ENCODE measurements at regions not wholly inside any gene's neighbourhood (a gene's known extent, or its start where the extent isn't known, plus 50 kb on each side); places are given as distances from the start of the nearest gene placed in this dataset.

DNA sequence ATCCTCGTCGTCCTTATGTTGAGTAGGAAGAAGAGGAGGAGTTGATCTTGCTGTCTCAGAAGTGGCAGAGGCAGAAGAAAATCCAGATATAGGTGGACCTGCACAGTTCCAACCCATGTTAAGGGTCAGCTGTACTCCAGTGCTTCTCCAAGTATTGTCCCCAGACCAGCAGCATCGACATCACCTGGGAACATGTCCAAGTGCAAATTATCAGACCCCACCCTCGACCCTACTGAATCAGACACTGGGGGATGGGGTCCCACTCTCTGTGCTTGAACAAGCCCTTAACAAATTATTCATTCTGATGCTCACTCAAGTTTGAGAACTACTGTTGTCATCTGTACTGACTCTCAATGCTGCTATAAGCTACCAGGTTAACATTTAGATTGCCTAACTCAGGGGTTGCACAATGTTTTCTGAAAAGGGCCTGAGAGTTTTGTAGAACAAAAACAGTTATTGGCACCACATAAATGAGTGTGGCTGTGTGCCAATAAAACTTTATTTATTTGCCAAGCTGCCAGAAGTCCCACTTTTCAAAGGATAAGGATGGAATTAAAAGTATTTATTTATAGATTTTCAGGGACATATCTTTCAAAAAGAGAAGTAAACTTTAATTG is 226.7 kb upstream of the IPO5 start:
- DNase-seq: no peak
- Mint-ChIP-seq H3K36me3 (ENCODE audit: low read depth) (no peaks in the 10 kb centered on the region), H3K4me1 (ENCODE audit: low read depth) (no peaks in the 10 kb centered on the region), H3K9me3 (peaks cover 1% of the 10 kb centered on the region), H3K27ac (no peak overlapping the region), H3K27me3 (peaks cover 5% of the 10 kb centered on the region), H3K4me3 (no peak overlapping the region)
- TF ChIP-seq, protein P1, sequence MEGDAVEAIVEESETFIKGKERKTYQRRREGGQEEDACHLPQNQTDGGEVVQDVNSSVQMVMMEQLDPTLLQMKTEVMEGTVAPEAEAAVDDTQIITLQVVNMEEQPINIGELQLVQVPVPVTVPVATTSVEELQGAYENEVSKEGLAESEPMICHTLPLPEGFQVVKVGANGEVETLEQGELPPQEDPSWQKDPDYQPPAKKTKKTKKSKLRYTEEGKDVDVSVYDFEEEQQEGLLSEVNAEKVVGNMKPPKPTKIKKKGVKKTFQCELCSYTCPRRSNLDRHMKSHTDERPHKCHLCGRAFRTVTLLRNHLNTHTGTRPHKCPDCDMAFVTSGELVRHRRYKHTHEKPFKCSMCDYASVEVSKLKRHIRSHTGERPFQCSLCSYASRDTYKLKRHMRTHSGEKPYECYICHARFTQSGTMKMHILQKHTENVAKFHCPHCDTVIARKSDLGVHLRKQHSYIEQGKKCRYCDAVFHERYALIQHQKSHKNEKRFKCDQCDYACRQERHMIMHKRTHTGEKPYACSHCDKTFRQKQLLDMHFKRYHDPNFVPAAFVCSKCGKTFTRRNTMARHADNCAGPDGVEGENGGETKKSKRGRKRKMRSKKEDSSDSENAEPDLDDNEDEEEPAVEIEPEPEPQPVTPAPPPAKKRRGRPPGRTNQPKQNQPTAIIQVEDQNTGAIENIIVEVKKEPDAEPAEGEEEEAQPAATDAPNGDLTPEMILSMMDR (IDR thresholded peaks at IDR 0.05): no peak
- intact Hi-C loops (cut with micrococcal nuclease): no loop called here
- CTCF ChIA-PET: no interaction called here
- POLR2A ChIA-PET: no interaction called here
- ATAC-seq: no peak

DNA sequence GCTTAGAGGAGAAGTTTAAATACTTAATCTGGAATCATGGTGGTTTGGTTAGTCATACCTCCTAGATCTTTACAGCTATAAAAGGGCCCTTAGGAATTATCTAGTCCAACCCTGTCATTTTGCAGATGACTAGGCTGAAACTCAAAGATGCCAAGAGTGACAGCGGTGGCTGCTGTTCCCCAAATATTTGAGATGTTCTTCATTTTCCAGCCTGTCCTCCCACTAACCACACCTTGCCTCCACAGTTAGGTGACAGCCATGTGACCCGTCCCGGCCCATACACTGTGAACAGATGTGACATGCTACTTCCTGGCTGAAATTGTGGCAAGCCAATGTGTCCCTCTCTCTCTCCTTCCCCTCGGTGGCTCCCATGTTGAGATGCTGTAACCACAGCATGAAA is 225.5 kb upstream of the IPO5 start:
- Mint-ChIP-seq H3K36me3 (ENCODE audit: low read depth) (no peaks in the 10 kb centered on the region), H3K9me3 (peaks cover 1% of the 10 kb centered on the region), H3K27ac (no peak overlapping the region), H3K4me3 (no peak overlapping the region), H3K4me1 (ENCODE audit: low read depth) (no peaks in the 10 kb centered on the region), H3K27me3 (peaks cover 5% of the 10 kb centered on the region)
- ATAC-seq (no peak), DNase-seq (no peak)
- intact Hi-C loops (cut with micrococcal nuclease): no loop called here
- TF ChIP-seq, protein P1 (IDR thresholded peaks at IDR 0.05): no peak
- POLR2A ChIA-PET: no interaction called here
- CTCF ChIA-PET: no interaction called here

DNA sequence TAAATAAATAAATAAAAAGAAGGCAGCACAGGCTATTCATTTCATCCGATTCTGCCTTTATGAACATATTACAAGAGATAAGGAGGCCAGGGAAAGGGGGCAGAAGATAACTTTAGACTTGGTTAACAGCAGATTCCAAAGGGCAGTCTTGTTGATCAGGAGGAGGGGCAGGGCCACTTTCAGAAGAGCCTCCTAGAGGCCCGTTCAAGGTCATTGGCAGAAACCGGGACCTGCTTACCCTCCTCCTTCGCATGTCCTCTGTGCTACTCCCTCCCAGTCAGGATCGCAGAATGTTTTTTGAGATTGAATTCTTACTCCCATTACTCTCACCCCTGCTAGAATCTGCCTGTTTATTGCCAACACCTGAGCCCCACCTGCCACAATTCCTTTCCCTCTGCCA is 217.0 kb upstream of the IPO5 start:
- H3K9me3 Mint-ChIP-seq: peaks cover under 1% of the 10 kb centered on the region
- CTCF ChIA-PET: no interaction called here

DNA sequence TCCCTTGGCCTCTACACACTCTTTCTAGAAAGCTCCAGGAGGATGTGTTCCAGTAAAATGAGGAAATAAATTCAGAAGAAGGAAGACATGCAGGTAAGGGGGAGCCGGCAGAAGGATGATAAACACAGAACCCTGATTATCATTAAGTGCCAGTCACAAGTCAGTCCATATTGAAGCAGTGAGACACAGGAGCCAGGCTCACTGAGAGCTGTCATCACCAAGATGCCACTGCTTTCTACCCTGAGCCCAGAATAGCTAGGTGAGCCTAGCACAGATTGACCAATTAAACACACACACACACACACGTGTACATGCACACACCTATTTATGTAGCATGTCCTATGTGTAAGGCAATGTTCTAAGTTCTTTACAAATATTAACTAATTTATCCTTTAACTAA is 211.4 kb upstream of the IPO5 start:
- no peak for ATAC-seq
- no peaks in the 10 kb centered on the region for H3K36me3 Mint-ChIP-seq (ENCODE audit: low read depth)
- H3K4me3 Mint-ChIP-seq: no peak overlapping the region
- ChIA-PET POLR2A (no interaction called here), CTCF (interaction anchor here (0.9 kb wide), 1 partner anchor 18 kb away, joined by 3 read pairs; no protein-coding TSS in a partner anchor)
- no peaks in the 10 kb centered on the region for H3K4me1 Mint-ChIP-seq (ENCODE audit: low read depth)
- no peak overlapping the region for H3K27ac Mint-ChIP-seq
- intact Hi-C loops (cut with micrococcal nuclease): no loop called here
- no peak for DNase-seq
- peaks cover 2% of the 10 kb centered on the region for H3K27me3 Mint-ChIP-seq
- no peaks in the 10 kb centered on the region for H3K9me3 Mint-ChIP-seq
- TF ChIP-seq, protein P1 (IDR thresholded peaks at IDR 0.05): no peak

More for the DNA sequence above, 217.0 kb upstream of the IPO5 start:
- H3K4me3 Mint-ChIP-seq: no peak overlapping the region
- POLR2A ChIA-PET: no interaction called here
- H3K27me3 Mint-ChIP-seq: no peaks in the 10 kb centered on the region
- intact Hi-C loops (cut with micrococcal nuclease): no loop called here
- no peak overlapping the region for H3K27ac Mint-ChIP-seq
- TF ChIP-seq, protein P1 (IDR thresholded peaks at IDR 0.05): no peak
- ATAC-seq (no peak), DNase-seq (no peak)
- no peaks in the 10 kb centered on the region for H3K36me3 Mint-ChIP-seq (ENCODE audit: low read depth)
- H3K4me1 Mint-ChIP-seq (ENCODE audit: low read depth): no peaks in the 10 kb centered on the region

DNA sequence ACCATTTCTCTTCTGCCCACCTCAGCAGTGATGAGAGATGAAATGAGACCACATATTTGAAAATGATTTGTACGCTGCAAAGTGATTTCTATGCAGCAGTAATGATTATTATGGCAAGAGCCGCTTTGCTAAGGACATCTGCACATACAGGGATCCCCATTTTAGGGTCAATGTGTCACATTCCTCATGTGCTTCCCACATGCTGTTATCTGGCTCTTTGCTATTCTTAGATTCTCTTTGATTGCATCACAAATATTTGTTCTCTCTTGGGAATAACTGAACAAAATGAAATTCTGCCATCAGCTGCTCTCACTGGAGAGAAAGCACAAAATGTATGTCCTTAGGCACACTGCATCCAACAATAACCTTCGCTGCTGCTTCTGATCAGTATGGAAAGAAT is 209.5 kb upstream of the IPO5 start:
- CTCF ChIA-PET: no interaction called here

More for the DNA sequence above, 209.5 kb upstream of the IPO5 start:
- Mint-ChIP-seq H3K27me3 (peaks cover 2% of the 10 kb centered on the region), H3K4me3 (no peak overlapping the region), H3K4me1 (ENCODE audit: low read depth) (no peaks in the 10 kb centered on the region), H3K36me3 (ENCODE audit: low read depth) (no peaks in the 10 kb centered on the region), H3K27ac (no peak overlapping the region), H3K9me3 (no peaks in the 10 kb centered on the region)
- intact Hi-C loops (cut with micrococcal nuclease): no loop called here
- no peak for ATAC-seq
- TF ChIP-seq, protein P1 (IDR thresholded peaks at IDR 0.05): no peak
- POLR2A ChIA-PET: no interaction called here
- DNase-seq: no peak
